ENCODE measurements at regions not wholly inside any gene's neighbourhood (a gene's known extent, or its start where the extent isn't known, plus 50 kb on each side); places are given as distances from the start of the nearest gene placed in this dataset.

GRCh38 chr6:125636671-125637070, 112.8 kb upstream of the HEY2 start:
- WGBS, 2 donors: 96 to 100% methylated on average over 1 of the region's 1 CpG
- no peaks in the 10 kb centered on the region for H3K36me3 ChIP-seq (ENCODE audit: control insufficient read depth in 4 of 4, insufficient read depth in 4 of 4, low read length in 4 of 4)
- H3K4me1 ChIP-seq (ENCODE audit: control insufficient read depth in 5 of 5, insufficient read depth in 5 of 5, low read length in 5 of 5): peaks cover 0 to 11% (median 0%) of the 10 kb centered on the region in 5 donors
- ATAC-seq (ENCODE audit: insufficient read depth, low FRiP score): no peak
- no peak for DNase-seq
- H3K4me3 ChIP-seq: no peak overlapping the region
- H3K9ac ChIP-seq (ENCODE audit: insufficient read depth in 1 of 2, low read length in 2 of 2): no peak overlapping the region
- TF ChIP-seq CTCF (IDR thresholded peaks at IDR 0.05; ENCODE audit: control extremely low read depth, extremely low read depth): no peak
- no peak overlapping the region for H3K27ac ChIP-seq (ENCODE audit: low read depth in 1 of 2, low read length in 1 of 2)
- H3K27me3 ChIP-seq (ENCODE audit: control insufficient read depth in 3 of 3, insufficient read depth in 3 of 3, low read length in 2 of 3): no peaks in the 10 kb centered on the region
- no peaks in the 10 kb centered on the region for H3K9me3 ChIP-seq (ENCODE audit: control insufficient read depth in 4 of 4, insufficient read depth in 3 of 4, low read length in 3 of 4)

GRCh38 chr6:125637207-125637606, 112.2 kb upstream of the HEY2 start:
- H3K4me3 ChIP-seq: no peak overlapping the region
- H3K27me3 ChIP-seq (ENCODE audit: control insufficient read depth in 3 of 3, insufficient read depth in 3 of 3, low read length in 2 of 3): no peaks in the 10 kb centered on the region
- TF ChIP-seq CTCF (IDR thresholded peaks at IDR 0.05; ENCODE audit: control extremely low read depth, extremely low read depth): no peak
- DNase-seq: no peak
- H3K36me3 ChIP-seq (ENCODE audit: control insufficient read depth in 4 of 4, insufficient read depth in 4 of 4, low read length in 4 of 4): no peaks in the 10 kb centered on the region
- no peak for ATAC-seq (ENCODE audit: insufficient read depth, low FRiP score)
- H3K4me1 ChIP-seq (ENCODE audit: control insufficient read depth in 5 of 5, insufficient read depth in 5 of 5, low read length in 5 of 5): peaks cover 0 to 11% (median 0%) of the 10 kb centered on the region in 5 donors
- no peak overlapping the region for H3K9ac ChIP-seq (ENCODE audit: insufficient read depth in 1 of 2, low read length in 2 of 2)
- no peak overlapping the region for H3K27ac ChIP-seq (ENCODE audit: low read depth in 1 of 2, low read length in 1 of 2)
- WGBS, 2 donors: 87 to 91% methylated on average over 2 of the region's 2 CpGs
- H3K9me3 ChIP-seq (ENCODE audit: control insufficient read depth in 4 of 4, insufficient read depth in 3 of 4, low read length in 3 of 4): no peaks in the 10 kb centered on the region

GRCh38 chr6:125639466-125640020, 109.9 kb upstream of the HEY2 start:
- Histone ChIP-seq H3K9ac (ENCODE audit: insufficient read depth in 1 of 2, low read length in 2 of 2) (no peak overlapping the region), H3K27me3 (ENCODE audit: control insufficient read depth in 3 of 3, insufficient read depth in 3 of 3, low read length in 2 of 3) (no peaks in the 10 kb centered on the region), H3K36me3 (ENCODE audit: control insufficient read depth in 4 of 4, insufficient read depth in 4 of 4, low read length in 4 of 4) (no peaks in the 10 kb centered on the region), H3K4me1 (ENCODE audit: control insufficient read depth in 5 of 5, insufficient read depth in 5 of 5, low read length in 5 of 5) (peaks cover 0 to 11% (median 0%) of the 10 kb centered on the region in 5 donors), H3K4me3 (no peak overlapping the region), H3K9me3 (ENCODE audit: control insufficient read depth in 4 of 4, insufficient read depth in 3 of 4, low read length in 3 of 4) (no peaks in the 10 kb centered on the region), H3K27ac (ENCODE audit: low read depth in 1 of 2, low read length in 1 of 2) (no peak overlapping the region)
- DNase-seq (peak; percentile 47 to 80 (median 78)), ATAC-seq (ENCODE audit: insufficient read depth, low FRiP score) (no peak)
- TF ChIP-seq CTCF (IDR thresholded peaks at IDR 0.05; ENCODE audit: control extremely low read depth, extremely low read depth): no peak
- 53 to 58% methylated on average over 3 of the region's 3 CpGs for WGBS, 2 donors
